MM.1S (cell line): ENCODE measurements at regions not wholly inside any gene's neighbourhood (a gene's known extent, or its start where the extent isn't known, plus 50 kb on each side); places are given as distances from the start of the nearest gene placed in this dataset.

Experiments
- DNase-seq: peaks from one replicate; pipeline ENCODE4 v3.0.0-alpha.2; 2015
- H2AFZ ChIP-seq: fragments of 300-600 bp; sonication (generic); 2 replicates; pipeline ENCODE4 v1.6.0; 2016; ENCODE audit warnings: antibody characterized with exemption, low read length
- H3F3A ChIP-seq: fragments of 300-600 bp; sonication (generic); 2 replicates; pipeline ENCODE4 v1.6.1; 2016; ENCODE audit warnings: mild to moderate bottlenecking, antibody characterized with exemption, low read length, moderate library complexity, mixed read lengths; ENCODE audit not compliant: insufficient read depth
- H3K27ac ChIP-seq: fragments of 300-600 bp; sonication (generic); 2 replicates; pipeline ENCODE4 v1.5.1; 2016; ENCODE audit warnings: mild to moderate bottlenecking, low read length
- H3K27me3 ChIP-seq: fragments of 300-600 bp; sonication (generic); replicated peaks from 2 replicates; pipeline ENCODE4 v1.6.0; 2016; ENCODE audit warnings: low read length; ENCODE audit not compliant: insufficient read depth
- H3K36me3 ChIP-seq: fragments of 300-600 bp; sonication (generic); replicated peaks from 2 replicates; pipeline ENCODE4 v1.6.1; 2016; ENCODE audit warnings: mild to moderate bottlenecking, low read length, mixed read lengths; ENCODE audit not compliant: insufficient read depth
- H3K4me1 ChIP-seq: fragments of 300-600 bp; sonication (generic); 2 replicates; pipeline ENCODE4 v1.6.1; 2016; ENCODE audit warnings: low read length, mixed read lengths
- H3K4me2 ChIP-seq: fragments of 300-600 bp; sonication (generic); 2 replicates; pipeline ENCODE4 v1.6.0; 2016; ENCODE audit warnings: low read depth, low read length
- H3K4me3 ChIP-seq: fragments of 300-600 bp; sonication (generic); 2 replicates; pipeline ENCODE4 v1.5.1; 2016; ENCODE audit warnings: low read length, mixed read lengths
- H3K79me2 ChIP-seq: fragments of 300-600 bp; sonication (generic); 2 replicates; pipeline ENCODE4 v1.6.1; 2016; ENCODE audit warnings: mixed run types, low read length, mixed read lengths
- H3K9ac ChIP-seq: fragments of 300-600 bp; sonication (generic); 2 replicates; pipeline ENCODE4 v1.6.1; 2016; ENCODE audit warnings: low read length, mixed read lengths
- H3K9me2 ChIP-seq: fragments of 300-600 bp; sonication (generic); replicated peaks from 2 replicates; pipeline ENCODE4 v1.6.1; 2016; ENCODE audit warnings: mild to moderate bottlenecking, low read length, mixed read lengths; ENCODE audit not compliant: insufficient read depth
- H3K9me3 ChIP-seq: fragments of 300-600 bp; sonication (generic); replicated peaks from 2 replicates; pipeline ENCODE4 v1.6.1; 2016; ENCODE audit warnings: mild to moderate bottlenecking, low read length, mixed read lengths; ENCODE audit not compliant: insufficient read depth
- H4K20me1 ChIP-seq: fragments of 300-600 bp; sonication (generic); 2 replicates; pipeline ENCODE4 v1.6.1; 2016; ENCODE audit warnings: mild to moderate bottlenecking, low read length, moderate library complexity, mixed read lengths; ENCODE audit not compliant: insufficient read depth
- EZH2 ChIP-seq: fragments of 300-600 bp; sonication (generic); optimal IDR thresholded peaks from 2 replicates; pipeline ENCODE3; 2017; ENCODE audit warnings: low read depth, mild to moderate bottlenecking, antibody characterized with exemption, low read length, mixed read lengths
- EZH2phosphoT487 ChIP-seq: fragments of 300-600 bp; sonication (generic); IDR thresholded peaks from 2 replicates; pipeline ENCODE4 v1.6.1; 2018; ENCODE audit warnings: antibody characterized with exemption, low read length
- TF ChIP-seq, protein P1 (sequence below): fragments of 300-600 bp; sonication (generic); IDR thresholded peaks from 2 replicates; pipeline ENCODE4 v1.5.1; 2016; ENCODE audit warnings: antibody characterized with exemption, low read length, mixed read lengths

GRCh38 chr14:65359503-65359902 is 53.0 kb upstream of the FUT8 start:
- no peak overlapping the region for H3K4me3 ChIP-seq
- no peak overlapping the region for H3K4me2 ChIP-seq
- H2AFZ ChIP-seq: no peak overlapping the region
- H3K9me3 ChIP-seq: no peaks in the 10 kb centered on the region
- no peak for DNase-seq
- no peaks in the 10 kb centered on the region for H3K27me3 ChIP-seq
- H3K27ac ChIP-seq: no peak overlapping the region
- H3K9ac ChIP-seq: no peak overlapping the region
- H3F3A ChIP-seq: peaks cover 37% of the 10 kb centered on the region
- H3K36me3 ChIP-seq: no peaks in the 10 kb centered on the region
- no peaks in the 10 kb centered on the region for H3K79me2 ChIP-seq
- peaks cover 47% of the 10 kb centered on the region for H3K4me1 ChIP-seq
- H3K9me2 ChIP-seq: no peaks in the 10 kb centered on the region
- TF ChIP-seq EZH2 (no peak), EZH2phosphoT487 (no peak)
- TF ChIP-seq, protein P1, sequence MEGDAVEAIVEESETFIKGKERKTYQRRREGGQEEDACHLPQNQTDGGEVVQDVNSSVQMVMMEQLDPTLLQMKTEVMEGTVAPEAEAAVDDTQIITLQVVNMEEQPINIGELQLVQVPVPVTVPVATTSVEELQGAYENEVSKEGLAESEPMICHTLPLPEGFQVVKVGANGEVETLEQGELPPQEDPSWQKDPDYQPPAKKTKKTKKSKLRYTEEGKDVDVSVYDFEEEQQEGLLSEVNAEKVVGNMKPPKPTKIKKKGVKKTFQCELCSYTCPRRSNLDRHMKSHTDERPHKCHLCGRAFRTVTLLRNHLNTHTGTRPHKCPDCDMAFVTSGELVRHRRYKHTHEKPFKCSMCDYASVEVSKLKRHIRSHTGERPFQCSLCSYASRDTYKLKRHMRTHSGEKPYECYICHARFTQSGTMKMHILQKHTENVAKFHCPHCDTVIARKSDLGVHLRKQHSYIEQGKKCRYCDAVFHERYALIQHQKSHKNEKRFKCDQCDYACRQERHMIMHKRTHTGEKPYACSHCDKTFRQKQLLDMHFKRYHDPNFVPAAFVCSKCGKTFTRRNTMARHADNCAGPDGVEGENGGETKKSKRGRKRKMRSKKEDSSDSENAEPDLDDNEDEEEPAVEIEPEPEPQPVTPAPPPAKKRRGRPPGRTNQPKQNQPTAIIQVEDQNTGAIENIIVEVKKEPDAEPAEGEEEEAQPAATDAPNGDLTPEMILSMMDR: no peak; the same call in 1 of the 2 replicates
- H4K20me1 ChIP-seq: no peaks in the 10 kb centered on the region

DNA sequence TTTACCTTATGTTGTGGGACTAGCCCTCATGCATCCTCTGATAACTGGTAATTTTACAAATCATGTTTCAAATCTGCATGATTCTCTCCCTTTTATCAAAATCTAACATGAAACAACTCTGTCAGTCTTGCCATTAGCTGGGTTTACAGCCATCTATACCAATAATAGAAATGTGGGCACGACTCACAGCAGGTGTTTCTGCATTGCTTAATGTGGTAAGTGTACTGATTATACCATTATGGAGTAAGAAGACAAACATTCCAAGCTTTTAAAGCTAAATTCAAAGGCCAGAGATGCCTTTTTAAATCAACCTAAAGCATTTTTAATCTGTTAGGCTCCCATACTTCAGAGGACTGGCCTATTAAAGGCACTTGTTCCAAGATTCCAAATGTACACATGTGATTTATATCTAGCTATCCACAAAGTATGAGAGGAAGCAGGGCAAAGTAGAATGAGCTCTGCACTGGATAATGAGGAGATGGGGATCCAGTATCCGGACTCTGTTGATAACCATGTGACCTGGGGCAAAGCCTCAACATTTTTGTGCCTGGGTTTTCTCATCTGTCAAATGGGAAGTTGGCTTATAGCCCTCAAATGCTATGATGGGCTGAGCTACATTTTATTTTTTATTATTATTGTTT is 52.3 kb upstream of the FUT8 start:
- H3K27ac ChIP-seq: no peak overlapping the region; the same call in 1 of the 2 replicates
- H3K36me3 ChIP-seq: no peaks in the 10 kb centered on the region
- H3K4me2 ChIP-seq: no peak overlapping the region; the same call in 1 of the 2 replicates
- peaks cover 31% of the 10 kb centered on the region for H3F3A ChIP-seq
- no peaks in the 10 kb centered on the region for H3K9me2 ChIP-seq
- no peaks in the 10 kb centered on the region for H3K27me3 ChIP-seq
- no peak overlapping the region for H3K4me3 ChIP-seq
- no peaks in the 10 kb centered on the region for H3K79me2 ChIP-seq
- peaks cover 40% of the 10 kb centered on the region for H3K4me1 ChIP-seq
- no peak for DNase-seq
- H3K9me3 ChIP-seq: no peaks in the 10 kb centered on the region
- no peak overlapping the region for H2AFZ ChIP-seq
- TF ChIP-seq EZH2: no peak
- TF ChIP-seq, protein P1: no peak
- TF ChIP-seq EZH2phosphoT487: no peak
- H3K9ac ChIP-seq: no peak overlapping the region
- no peaks in the 10 kb centered on the region for H4K20me1 ChIP-seq

DNA sequence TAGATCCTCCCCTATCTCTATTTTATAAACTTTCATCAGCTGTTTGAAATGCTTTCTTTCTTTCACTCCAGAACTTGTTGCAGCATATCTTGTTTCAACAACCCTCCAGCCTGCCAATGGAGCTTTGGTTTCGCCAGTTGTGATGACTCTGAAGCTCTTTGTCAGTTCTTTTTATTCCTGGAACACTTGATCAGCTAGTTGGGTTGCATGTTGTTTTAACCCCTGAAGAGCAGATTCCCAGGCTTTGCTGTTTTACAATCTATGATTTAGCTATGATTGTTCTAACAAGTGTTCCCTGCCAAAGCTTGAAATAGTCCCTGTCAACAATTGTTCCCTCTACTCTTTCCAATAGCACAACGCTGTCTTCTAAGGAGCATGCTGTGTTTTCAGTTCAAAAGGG is 50.6 kb upstream of the FUT8 start:
- Histone ChIP-seq H3K4me2 (no peak overlapping the region), H3K4me1 (peaks cover 31% of the 10 kb centered on the region), H3K9me2 (no peaks in the 10 kb centered on the region), H3K27ac (no peak overlapping the region), H3K36me3 (no peaks in the 10 kb centered on the region), H3F3A (peaks cover 16% of the 10 kb centered on the region), H3K9ac (no peak overlapping the region), H3K9me3 (no peaks in the 10 kb centered on the region), H3K79me2 (no peaks in the 10 kb centered on the region), H3K4me3 (no peak overlapping the region), H3K27me3 (no peaks in the 10 kb centered on the region), H2AFZ (no peak overlapping the region), H4K20me1 (no peaks in the 10 kb centered on the region)
- DNase-seq: no peak
- TF ChIP-seq EZH2phosphoT487: no peak
